ENCODE measurements at regions not wholly inside any gene's neighbourhood (a gene's known extent, or its start where the extent isn't known, plus 50 kb on each side); places are given as distances from the start of the nearest gene placed in this dataset.
"Not testable (repeated sequence)": the region's sequence is repeated elsewhere in the genome, so short reads cannot be mapped to it uniquely, and the experiment has no call there.

DNA sequence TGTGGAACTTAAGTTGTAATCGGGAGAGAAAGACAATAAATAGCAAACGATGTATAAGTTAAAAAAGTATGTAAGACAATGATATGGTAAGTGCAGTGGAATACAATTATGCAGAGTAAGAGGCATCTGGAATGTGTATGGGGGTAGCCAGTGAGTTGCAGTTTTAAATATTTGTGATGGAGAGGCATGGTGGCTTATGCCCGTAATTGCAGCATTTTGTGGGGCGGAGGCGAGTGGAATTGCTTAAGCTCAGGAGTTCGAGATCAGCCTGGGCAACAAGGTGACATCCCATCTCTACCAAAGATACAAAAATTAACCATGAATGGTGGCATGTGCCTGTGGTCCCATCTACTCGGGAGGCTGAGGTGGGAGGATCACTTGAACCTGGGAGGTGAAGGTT, 52.5 kb upstream of the WDFY3 start:
- no peak overlapping the region for H3K4me3 ChIP-seq
- DNase-seq, result no peak
- H3K4me1 ChIP-seq, result peaks cover 6% of the 10 kb centered on the region; the same call in 1 of the 2 replicates
- no peak overlapping the region for H3K27ac ChIP-seq
- H3K27me3 ChIP-seq, result no peaks in the 10 kb centered on the region
- peaks cover 8% of the 10 kb centered on the region for H3K9me3 ChIP-seq (replicated peaks)
- H3K36me3 ChIP-seq, result no peaks in the 10 kb centered on the region

DNA sequence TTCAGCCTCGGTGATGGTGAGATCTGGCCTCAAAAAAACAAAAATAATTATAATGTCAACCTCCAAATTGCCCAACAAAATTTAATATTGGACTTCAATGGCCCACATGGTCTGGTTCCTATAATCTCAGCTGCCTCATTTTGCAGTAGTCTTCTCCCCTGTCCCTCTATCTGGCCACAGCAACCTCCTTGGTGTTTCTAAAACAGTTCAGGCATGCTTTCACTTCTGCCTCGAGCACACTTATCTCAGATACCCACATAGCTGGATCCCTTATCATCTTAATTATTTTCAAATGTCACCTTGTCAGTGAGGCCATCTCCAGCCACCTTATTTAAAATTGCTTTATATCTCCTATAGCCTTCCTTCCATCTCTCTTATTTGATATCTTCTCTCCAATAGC, 52.9 kb upstream of the WDFY3 start:
- no peak overlapping the region for H3K27ac ChIP-seq
- no peak overlapping the region for H3K4me3 ChIP-seq
- peaks cover 6% of the 10 kb centered on the region; the same call in 1 of the 2 replicates for H3K4me1 ChIP-seq
- no peak for DNase-seq
- H3K9me3 ChIP-seq (replicated peaks), result peaks cover 6% of the 10 kb centered on the region
- no peaks in the 10 kb centered on the region for H3K36me3 ChIP-seq
- H3K27me3 ChIP-seq, result no peaks in the 10 kb centered on the region

- H3K9me3 ChIP-seq (replicated peaks), result peaks cover 12% of the 10 kb centered on the region
- no peak overlapping the region for H3K4me3 ChIP-seq
- peaks cover 6% of the 10 kb centered on the region; the same call in 1 of the 2 replicates for H3K4me1 ChIP-seq
- no peak overlapping the region for H3K27ac ChIP-seq
- no peaks in the 10 kb centered on the region for H3K27me3 ChIP-seq
- no peaks in the 10 kb centered on the region for H3K36me3 ChIP-seq
- no peak for DNase-seq
These were observed 58.2 kb upstream of the WDFY3 start for GRCh38 chr4:85024671-85025070.

- H3K4me3 ChIP-seq, result no peak overlapping the region
- peak in 1 of 2 experiments; percentile 17 for DNase-seq
These were observed 62.4 kb upstream of the WDFY3 start for GRCh38 chr4:85028910-85029309.

DNA sequence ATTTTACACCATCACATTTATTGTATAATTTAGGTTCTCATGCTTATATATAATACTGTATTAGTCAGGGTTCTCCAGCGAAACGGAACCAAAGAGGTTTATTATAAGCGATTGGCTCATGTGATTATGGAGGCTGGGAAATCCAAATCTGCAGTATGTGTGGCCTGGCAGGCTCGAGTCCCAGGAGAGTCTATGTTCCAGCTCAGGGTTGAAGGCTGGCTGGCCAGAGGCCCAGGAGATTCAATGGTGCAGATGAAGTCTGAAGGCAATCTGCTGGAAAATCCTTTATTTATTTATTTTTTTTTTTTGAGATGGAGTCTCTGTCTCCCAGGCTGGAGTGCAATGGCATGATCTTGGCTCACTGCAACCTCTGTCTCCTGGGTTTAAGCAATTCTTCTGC, 63.0 kb upstream of the WDFY3 start:
- Histone ChIP-seq H3K9me3 (replicated peaks) (peaks cover 28% of the 10 kb centered on the region), H3K4me1 (no peaks in the 10 kb centered on the region), H3K27ac (no peak overlapping the region), H3K4me3 (no peak overlapping the region), H3K36me3 (no peaks in the 10 kb centered on the region), H3K27me3 (no peaks in the 10 kb centered on the region)
- no peak for DNase-seq

More at GRCh38 chr4:85028910-85029309, 62.4 kb upstream of the WDFY3 start:
- Histone ChIP-seq H3K27me3 (no peaks in the 10 kb centered on the region), H3K27ac (no peak overlapping the region), H3K4me1 (no peaks in the 10 kb centered on the region), H3K9me3 (replicated peaks) (peaks cover 24% of the 10 kb centered on the region), H3K36me3 (no peaks in the 10 kb centered on the region)

DNA sequence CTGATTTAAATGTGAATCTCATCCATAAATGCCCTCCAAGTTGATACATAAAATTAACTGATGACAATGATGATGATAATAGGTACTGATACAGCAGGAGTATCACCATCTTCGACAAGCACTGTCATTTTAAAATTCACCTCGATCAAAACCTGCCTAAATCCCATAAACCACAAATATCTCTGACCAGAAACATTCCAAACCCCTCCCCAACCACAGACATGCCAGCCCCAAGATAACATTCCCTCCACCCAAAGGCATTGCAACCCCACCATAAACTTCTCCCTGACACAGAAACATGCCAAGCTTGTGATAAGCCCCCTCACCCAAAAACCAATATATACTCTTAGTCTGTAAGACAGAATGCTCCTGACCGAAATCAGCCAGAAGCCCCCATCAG, 63.7 kb upstream of the WDFY3 start:
- Histone ChIP-seq H3K9me3 (replicated peaks) (peaks cover 31% of the 10 kb centered on the region), H3K36me3 (no peaks in the 10 kb centered on the region), H3K27me3 (no peaks in the 10 kb centered on the region), H3K4me3 (no peak overlapping the region), H3K4me1 (no peaks in the 10 kb centered on the region), H3K27ac (no peak overlapping the region)
- DNase-seq, result no peak

GRCh38 chr4:85033838-85034237, 67.3 kb upstream of the WDFY3 start:
- not testable (repeated sequence) for H3K27ac ChIP-seq, H3K36me3 ChIP-seq, H3K4me1 ChIP-seq, H3K27me3 ChIP-seq, H3K4me3 ChIP-seq, DNase-seq
- peaks cover 30% of the 10 kb centered on the region for H3K9me3 ChIP-seq (replicated peaks)

- DNase-seq, result no peak
- Histone ChIP-seq H3K4me3 (no peak overlapping the region), H3K36me3 (no peaks in the 10 kb centered on the region), H3K27me3 (no peaks in the 10 kb centered on the region), H3K9me3 (replicated peaks) (peaks cover 2% of the 10 kb centered on the region), H3K27ac (no peak overlapping the region), H3K4me1 (no peaks in the 10 kb centered on the region; the same call in 1 of the 2 replicates)
These were observed 73.0 kb upstream of the WDFY3 start for GRCh38 chr4:85039526-85039925.

DNA sequence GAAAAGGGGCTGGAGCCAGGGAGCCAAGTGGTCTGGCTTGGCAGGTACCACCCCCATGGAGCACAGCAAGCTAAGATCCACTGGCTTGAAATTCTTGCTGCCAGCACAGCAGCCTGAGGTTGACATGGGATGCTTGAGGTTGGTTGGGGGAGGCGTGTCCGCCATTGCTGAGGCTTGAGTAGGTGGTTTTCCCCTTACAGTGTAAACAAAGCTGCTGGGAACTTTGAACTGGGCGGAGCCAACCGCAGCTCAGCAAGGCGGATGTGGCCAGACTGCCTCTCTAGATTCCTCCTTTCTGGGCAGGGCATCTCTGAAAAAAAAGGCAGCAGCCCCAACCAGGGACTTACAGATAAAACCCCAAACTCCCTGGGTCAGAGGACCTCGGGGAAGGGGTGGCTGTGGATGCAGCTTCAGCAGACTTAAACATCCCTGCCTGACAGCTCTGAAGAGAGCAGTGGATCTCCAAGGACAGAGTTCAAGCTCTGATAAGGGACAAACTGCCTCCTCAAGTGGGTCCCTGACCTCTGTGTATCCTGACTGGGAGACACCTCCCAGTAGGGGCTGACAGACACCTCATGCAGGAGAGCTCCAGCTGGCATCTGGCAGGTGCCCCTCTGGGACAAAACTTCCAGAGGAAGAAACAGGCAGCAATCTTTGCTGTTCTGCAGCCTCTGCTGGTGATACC, 77.5 kb upstream of the WDFY3 start:
- not testable (repeated sequence) for H3K27me3 ChIP-seq; H3K4me1 ChIP-seq; H3K4me3 ChIP-seq; H3K36me3 ChIP-seq; H3K9me3 ChIP-seq (replicated peaks); H3K27ac ChIP-seq
- DNase-seq, result peak; percentile 15 to 22

DNA sequence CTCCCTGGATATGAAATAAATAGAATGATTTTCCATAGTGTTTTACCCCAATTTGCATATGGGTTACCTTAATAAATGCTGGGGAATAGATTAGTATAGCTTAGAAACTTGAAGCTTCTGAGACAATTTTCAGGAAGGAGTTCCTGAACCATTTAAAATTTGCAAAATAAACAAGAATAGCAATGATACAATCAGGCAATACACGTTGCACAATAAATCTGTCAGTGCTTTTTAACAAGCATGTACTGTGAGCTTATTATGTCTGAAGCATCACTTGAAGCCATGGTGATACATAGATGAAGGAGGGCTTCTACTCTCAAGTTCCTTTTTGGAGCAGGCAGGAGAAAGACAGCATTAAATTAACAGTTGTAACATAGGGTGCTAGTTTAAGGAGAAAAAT, 84.2 kb upstream of the WDFY3 start:
- Histone ChIP-seq H3K4me3 (no peak overlapping the region), H3K27ac (no peak overlapping the region), H3K9me3 (replicated peaks) (peaks cover 10% of the 10 kb centered on the region), H3K36me3 (no peaks in the 10 kb centered on the region), H3K27me3 (no peaks in the 10 kb centered on the region), H3K4me1 (no peaks in the 10 kb centered on the region; the same call in 1 of the 2 replicates)
- DNase-seq, result no peak

DNA sequence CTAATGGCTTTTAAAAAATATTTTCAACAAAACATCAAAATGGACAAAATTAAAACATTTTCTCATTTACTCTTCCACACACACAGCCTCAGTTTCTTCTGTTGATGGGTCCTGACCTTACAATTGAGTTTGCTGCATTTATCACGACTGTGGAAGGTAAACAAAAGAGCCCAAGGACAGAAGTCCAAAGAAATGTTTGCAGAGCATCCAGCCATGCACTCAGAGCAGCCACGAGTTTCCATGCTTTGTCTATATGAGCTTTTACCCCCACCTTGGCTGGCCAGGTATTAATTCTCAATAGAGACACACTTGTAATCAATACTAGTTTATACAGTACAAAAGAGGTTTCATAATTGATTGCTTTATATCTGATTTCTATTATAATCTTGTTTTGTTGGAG, 85.0 kb upstream of the WDFY3 start:
- no peak for DNase-seq
- peaks cover 10% of the 10 kb centered on the region for H3K9me3 ChIP-seq (replicated peaks)

GRCh38 chr4:85054925-85055324, 88.4 kb upstream of the WDFY3 start:
- not testable (repeated sequence) for H3K27ac ChIP-seq; H3K9me3 ChIP-seq (replicated peaks); H3K36me3 ChIP-seq; DNase-seq; H3K27me3 ChIP-seq; H3K4me3 ChIP-seq
- peaks cover 13% of the 10 kb centered on the region for H3K4me1 ChIP-seq

More for the DNA sequence above, 85.0 kb upstream of the WDFY3 start:
- Histone ChIP-seq H3K36me3 (no peaks in the 10 kb centered on the region), H3K27me3 (no peaks in the 10 kb centered on the region), H3K4me1 (no peaks in the 10 kb centered on the region; the same call in 1 of the 2 replicates), H3K27ac (no peak overlapping the region), H3K4me3 (no peak overlapping the region)

DNA sequence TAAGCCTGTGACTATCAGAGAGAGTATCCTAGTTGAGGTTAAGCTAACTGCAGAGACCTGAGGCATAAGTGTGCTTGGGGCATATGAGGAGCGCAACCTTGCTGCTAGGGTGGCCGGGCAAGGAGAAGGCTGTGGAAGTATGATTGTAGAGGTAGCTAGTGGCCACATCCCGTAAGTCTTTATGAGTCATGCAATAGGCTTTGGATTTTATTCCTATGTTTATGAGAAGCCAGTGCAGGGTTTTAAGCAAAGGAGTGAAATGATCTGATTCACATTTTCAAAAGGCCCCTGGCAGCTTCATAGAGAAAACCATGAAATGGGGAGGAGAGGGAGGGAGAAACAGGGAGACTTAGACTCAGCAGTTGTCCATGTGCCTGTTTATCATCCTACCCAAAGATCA, 92.1 kb upstream of the WDFY3 start:
- Histone ChIP-seq H3K4me3 (no peak overlapping the region), H3K9me3 (replicated peaks) (peaks cover 10% of the 10 kb centered on the region), H3K27me3 (no peaks in the 10 kb centered on the region), H3K4me1 (peaks cover 13% of the 10 kb centered on the region), H3K27ac (no peak overlapping the region; the same call in 1 of the 2 replicates), H3K36me3 (no peaks in the 10 kb centered on the region)
- DNase-seq, result no peak

- H3K9me3 ChIP-seq (replicated peaks), result no peaks in the 10 kb centered on the region; the same call in 1 of the 2 replicates
- peaks cover 13% of the 10 kb centered on the region for H3K4me1 ChIP-seq
- no peak for DNase-seq
- no peak overlapping the region for H3K4me3 ChIP-seq
- H3K27me3 ChIP-seq, result no peaks in the 10 kb centered on the region
- H3K36me3 ChIP-seq, result no peaks in the 10 kb centered on the region
- no peak overlapping the region for H3K27ac ChIP-seq
These were observed 95.5 kb upstream of the WDFY3 start for GRCh38 chr4:85061974-85062373.

GRCh38 chr4:85062466-85062865, 96.0 kb upstream of the WDFY3 start:
- peaks cover 13% of the 10 kb centered on the region for H3K4me1 ChIP-seq
- no peaks in the 10 kb centered on the region for H3K27me3 ChIP-seq
- no peak for DNase-seq
- H3K27ac ChIP-seq, result no peak overlapping the region
- H3K4me3 ChIP-seq, result no peak overlapping the region
- no peaks in the 10 kb centered on the region for H3K36me3 ChIP-seq
- no peaks in the 10 kb centered on the region; the same call in 1 of the 2 replicates for H3K9me3 ChIP-seq (replicated peaks)

DNA sequence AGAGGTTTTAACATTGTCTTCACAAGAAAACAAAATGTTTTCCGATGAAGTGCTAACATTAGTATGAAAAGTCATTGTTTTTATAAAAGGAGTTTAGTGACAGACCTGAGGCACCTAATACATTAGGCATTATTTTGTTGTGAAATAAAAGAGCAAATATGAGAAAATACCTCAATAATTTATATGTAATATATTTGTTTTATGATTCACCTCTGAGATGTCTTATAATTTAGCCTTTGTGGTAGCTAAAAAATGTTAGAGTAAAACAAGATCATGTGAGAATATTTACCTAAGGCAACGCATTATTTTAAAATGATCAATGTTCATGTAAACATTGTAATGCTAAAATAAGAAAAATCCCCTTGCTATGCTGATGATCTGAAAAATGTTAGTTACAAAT, 100.9 kb upstream of the WDFY3 start:
- no peak for DNase-seq
- Histone ChIP-seq H3K4me1 (no peaks in the 10 kb centered on the region), H3K27ac (no peak overlapping the region), H3K4me3 (no peak overlapping the region), H3K36me3 (no peaks in the 10 kb centered on the region), H3K9me3 (replicated peaks) (peaks cover under 1% of the 10 kb centered on the region; the same call in 1 of the 2 replicates), H3K27me3 (no peaks in the 10 kb centered on the region)
